HG03460 (cell line): ENCODE measurements at regions not wholly inside any gene's neighbourhood (a gene's known extent, or its start where the extent isn't known, plus 50 kb on each side); places are given as distances from the start of the nearest gene placed in this dataset.
"Not testable (repeated sequence)": the region's sequence is repeated elsewhere in the genome, so short reads cannot be mapped to it uniquely, and the experiment has no call there.

Experiments used
- ATAC-seq: cut with Tn5 transposase; IDR thresholded peaks from one replicate; pipeline ENCODE4 v1.9.1; 2021; ENCODE audit not compliant: unreplicated experiment

DNA sequence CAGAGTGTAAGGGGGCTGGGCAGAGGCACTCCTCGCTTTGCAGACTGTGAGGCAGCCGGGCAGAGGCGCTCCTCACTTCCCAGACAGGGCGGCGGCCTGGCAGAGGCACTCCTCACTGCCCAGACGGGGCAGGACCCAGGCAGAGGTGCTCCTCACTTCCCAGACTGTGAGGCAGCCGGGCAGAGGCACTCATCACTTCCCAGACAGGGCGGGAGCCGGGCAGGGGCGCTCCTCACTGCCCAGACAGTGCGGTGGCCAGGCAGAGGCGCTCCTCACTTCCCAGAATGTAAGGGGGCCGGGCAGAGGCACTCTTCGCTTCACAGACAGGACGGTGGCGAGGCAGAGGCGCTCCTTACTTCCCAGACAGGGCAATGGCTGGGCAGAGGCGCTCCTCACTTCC lies 442.5 kb downstream of the SPATA31D1 start:
- ATAC-seq = no peak

- not testable (repeated sequence) for ATAC-seq
Measured at GRCh38 chr9:82433290-82433931, 444.8 kb downstream of the SPATA31D1 start.

DNA sequence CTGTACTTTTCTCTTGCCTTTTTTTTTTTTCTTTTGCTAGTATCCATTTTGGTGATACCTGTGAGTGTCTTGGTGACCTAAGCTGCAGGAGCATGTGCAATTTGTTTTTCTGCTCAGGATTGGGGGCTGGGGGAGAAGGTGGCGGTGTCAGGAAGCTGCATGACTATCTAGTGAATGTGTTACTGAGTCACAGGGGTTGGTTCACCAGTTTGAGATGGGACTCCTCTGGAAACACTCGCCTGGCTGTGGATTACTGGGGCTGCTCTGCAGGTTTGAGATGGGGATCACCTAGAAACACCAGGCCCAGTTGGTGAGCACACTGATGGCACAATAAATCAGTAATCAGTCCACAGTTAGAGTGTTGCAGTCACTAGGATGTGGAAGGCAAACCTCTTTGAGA lies 447.9 kb downstream of the SPATA31D1 start:
- no peak for ATAC-seq

DNA sequence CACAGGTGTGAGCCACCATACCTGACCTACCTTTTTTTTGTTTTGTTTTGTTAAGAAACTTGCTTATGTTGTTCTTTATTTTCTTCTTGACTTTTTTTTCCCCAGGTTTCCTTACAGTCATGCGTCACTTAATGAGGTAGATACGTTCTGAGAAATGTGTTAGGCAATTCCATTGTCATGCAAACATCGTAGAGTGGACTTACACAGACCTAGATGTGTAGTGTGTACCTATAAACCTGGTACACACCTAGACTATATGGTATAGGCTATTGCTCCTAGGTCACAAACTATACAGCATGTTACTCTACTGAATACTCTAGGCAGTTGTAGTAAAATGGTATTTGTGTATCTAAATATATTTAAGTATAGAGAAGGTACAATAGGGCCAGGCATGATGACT lies 448.6 kb downstream of the SPATA31D1 start:
- ATAC-seq = not testable (repeated sequence)

GRCh38 chr9:82438581-82438980 lies 450.0 kb downstream of the SPATA31D1 start:
- no peak for ATAC-seq

GRCh38 chr9:82443312-82443711 lies 454.7 kb downstream of the SPATA31D1 start:
- no peak for ATAC-seq

DNA sequence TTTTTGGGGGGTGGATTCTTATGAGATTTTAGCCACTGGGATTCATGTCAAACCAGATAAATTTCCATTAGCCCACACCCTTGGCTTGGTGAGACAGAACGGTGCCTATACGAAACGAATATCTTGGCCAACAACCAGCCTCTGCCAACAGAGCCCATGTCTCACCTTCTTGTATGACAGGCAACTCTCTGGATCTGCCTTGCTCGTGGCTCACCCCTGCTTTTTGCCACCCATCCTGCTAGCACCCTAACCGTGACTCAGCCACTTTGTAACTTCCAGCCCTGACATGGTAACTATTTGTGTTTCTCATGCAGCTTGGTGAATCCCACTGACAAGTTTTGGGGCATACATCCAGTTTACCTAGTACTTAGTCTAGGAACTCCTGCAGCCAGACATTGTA lies 457.0 kb downstream of the SPATA31D1 start:
- ATAC-seq = no peak

DNA sequence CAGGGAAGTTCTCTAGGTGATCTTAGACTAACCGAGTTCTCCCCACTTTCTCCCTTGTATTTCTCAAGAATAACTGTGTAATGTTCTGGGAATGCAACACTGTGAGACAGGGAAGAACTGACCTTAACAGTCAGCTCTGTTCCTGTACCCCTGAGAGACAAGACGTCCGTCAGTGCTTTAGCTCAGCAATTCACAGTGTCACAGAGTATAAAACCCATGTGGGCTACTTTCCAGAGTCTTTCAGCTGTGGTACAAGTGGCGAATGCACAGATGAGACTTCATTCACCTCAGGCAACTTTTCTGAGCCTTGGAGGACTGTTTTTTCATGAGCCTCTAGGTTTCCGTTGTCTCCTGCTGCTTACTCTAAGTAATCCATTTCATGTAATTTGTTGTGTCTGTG lies 458.8 kb downstream of the SPATA31D1 start:
- no peak for ATAC-seq

- ATAC-seq = no peak
Measured at GRCh38 chr9:82449986-82450385, 461.4 kb downstream of the SPATA31D1 start.

DNA sequence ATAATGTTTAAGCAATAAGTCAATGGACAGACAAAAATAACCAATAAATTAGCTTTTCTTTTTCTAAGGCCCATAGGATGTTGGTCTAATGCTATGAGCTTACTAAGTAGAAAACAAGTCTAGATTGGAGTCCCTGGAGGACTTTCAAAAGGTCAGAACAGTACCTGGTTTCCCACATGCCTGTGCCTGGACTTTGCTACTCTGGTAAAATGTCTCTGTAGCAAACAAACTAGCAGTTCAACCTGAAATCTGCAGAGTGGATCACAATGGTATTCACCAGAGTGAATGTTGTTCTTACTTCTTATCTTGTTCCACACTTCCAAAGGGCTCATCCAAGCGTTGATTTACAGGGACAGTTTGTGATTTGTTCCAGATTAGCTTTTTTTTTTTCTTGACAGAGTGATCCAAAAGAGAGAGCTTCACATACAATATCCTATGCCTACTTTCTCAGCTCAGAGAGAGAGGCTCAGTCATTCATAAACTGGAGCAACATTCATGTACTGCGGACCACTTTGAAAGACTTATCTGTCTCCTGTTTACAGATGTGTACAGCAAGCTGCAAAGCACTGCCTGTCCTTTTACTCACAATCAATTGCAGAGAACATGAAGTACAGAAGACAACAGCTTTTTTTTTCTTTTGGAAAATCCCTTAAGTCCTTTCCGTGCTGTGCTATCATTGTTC lies 466.1 kb downstream of the SPATA31D1 start:
- ATAC-seq = no peak

DNA sequence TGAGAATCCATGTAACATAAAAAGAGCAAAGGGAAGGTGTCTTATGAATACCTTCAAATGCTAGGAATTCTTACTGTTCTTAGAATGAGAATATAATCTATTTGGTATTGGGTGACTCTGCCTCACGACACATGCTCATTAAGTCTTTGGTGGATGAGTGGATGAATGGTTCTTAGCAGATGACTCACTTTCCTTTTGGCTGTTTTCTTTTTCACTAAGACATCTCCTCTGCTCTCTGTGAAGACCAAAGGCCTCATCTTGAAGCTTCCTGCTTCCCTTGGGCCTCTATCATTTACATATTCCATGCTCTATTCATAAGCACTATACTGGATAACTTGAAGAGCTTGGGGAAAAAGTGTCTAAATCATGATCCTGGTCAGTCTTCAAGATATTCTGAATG lies 468.1 kb downstream of the SPATA31D1 start:
- ATAC-seq = no peak

DNA sequence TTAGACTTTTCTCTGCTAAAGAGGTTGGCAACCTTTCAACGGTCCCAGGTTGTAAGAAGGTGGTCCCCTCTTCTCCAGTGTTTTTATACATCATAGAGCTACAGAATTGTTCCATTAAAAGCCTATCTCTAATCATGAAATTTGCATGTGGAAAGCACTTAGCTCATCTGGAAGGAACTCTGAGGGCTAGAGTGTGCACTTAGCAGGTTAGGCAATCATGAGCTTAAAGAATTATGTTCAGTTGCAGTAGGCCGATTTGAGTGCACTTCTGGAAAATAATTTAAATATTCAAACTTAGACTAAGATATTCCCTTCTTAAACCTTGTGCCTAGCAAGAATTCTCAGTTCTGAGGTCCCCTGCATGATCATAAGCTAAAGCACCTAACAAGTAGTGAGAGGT lies 468.7 kb downstream of the SPATA31D1 start:
- ATAC-seq = no peak

DNA sequence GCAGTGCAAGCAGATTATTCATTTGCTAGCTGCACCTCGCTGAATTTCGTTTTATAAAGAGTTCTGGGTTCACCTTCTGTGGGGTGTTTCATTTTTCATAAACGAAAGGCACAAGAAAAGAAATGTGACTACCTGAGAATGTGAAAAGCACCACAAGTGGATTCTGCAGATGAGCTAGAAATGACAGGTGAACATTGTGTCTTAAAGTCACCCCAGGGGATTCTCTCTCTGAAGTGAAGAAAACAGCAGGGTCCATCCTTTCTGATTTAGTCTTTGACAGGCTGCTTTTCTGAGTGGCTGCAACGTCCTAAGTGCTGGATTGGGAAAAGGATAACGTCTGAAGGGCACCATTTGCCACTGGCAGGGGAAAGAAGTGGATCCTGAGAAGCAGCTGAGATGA lies 469.3 kb downstream of the SPATA31D1 start:
- no peak for ATAC-seq

- ATAC-seq = no peak
Measured at GRCh38 chr9:82458296-82458695, 469.7 kb downstream of the SPATA31D1 start.

DNA sequence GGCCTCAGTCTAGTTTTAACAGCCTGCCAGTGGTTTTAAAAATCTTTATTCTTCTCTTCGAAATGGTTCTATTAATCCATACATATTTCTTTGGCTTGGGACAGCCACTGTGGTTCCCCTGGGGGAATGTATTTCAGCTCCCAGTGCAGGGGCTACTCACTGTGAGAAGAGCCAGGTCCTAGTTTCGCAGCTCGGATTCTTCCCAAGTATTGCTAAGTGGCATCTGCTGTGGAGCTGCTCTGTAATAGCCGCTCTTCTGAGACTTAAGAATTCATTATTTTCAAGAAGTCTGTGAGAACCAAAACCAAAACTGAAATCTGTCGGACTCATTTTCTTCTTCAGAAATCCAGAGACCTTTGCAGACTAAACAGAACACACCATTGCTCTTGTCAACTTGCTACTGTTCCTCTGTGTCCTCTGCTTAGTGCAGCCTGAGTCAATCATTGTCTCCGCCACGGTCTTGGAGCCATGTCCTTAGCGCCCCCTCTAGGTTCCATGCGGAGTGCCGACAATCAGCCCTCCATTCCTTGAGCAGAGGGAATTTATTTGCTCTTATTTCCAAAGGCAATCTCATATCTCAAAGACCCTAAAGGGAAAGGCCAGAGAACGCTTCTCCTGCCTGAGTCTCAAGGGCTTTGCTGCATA lies 478.2 kb downstream of the SPATA31D1 start:
- ATAC-seq = no peak

DNA sequence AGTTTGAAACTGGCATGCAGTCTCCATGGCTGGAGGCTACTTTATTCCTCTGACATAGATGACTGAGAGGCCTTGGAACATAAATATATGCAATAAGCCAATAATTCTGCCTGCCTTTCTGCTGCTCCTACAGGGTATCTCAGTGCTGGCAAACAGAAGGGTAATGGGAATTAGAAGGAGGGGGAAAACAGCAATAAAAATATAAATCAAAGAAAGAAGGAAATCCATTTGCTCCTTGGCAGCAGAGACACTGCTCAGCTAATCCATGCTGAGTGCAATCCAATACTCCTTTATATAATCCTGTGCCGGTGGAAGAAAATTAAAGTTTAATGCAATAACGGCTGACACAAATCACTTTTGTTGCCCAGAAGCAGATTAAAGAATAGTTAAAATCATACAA lies 478.9 kb downstream of the SPATA31D1 start:
- no peak for ATAC-seq

DNA sequence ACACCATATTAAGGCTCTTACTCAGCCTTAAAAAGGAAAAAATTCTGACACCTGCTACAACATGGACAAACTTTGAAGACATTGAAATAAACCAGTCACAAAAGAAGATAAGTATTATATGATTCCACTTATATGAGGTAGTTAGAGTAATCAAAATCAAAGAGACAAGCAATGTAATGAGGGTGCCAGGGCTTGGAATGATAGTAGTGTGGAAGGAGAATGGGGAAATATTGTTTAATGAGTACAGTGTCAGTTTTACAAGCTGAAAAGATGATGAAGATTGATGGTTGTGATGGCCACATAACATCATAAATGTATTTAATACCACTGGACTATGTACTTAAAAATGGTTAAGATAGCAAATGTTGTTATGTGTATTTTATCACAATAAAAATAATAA lies 485.7 kb downstream of the SPATA31D1 start:
- no peak for ATAC-seq

GRCh38 chr9:82475584-82476301 lies 487.2 kb downstream of the SPATA31D1 start:
- ATAC-seq = no peak

DNA sequence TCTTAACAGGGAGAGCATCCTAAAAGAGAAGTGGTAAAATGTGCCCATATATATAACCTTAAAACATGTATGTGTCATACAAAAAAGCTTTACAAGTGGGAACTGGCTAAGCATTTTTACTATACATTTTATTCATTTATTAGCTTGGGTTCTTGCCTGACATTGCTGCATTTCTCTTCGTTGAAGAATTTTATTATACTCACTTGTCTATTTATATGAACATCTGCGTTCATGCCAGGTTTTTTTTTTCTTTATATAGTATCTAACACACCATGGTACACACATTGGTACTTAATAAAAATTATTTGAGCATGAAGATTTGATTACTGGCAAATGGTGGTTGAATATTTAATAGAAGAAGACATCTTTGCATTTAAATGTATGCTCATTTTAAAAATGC lies 492.3 kb downstream of the SPATA31D1 start:
- ATAC-seq = no peak

GRCh38 chr9:82487935-82488312 lies 499.4 kb downstream of the SPATA31D1 start:
- ATAC-seq = no peak

DNA sequence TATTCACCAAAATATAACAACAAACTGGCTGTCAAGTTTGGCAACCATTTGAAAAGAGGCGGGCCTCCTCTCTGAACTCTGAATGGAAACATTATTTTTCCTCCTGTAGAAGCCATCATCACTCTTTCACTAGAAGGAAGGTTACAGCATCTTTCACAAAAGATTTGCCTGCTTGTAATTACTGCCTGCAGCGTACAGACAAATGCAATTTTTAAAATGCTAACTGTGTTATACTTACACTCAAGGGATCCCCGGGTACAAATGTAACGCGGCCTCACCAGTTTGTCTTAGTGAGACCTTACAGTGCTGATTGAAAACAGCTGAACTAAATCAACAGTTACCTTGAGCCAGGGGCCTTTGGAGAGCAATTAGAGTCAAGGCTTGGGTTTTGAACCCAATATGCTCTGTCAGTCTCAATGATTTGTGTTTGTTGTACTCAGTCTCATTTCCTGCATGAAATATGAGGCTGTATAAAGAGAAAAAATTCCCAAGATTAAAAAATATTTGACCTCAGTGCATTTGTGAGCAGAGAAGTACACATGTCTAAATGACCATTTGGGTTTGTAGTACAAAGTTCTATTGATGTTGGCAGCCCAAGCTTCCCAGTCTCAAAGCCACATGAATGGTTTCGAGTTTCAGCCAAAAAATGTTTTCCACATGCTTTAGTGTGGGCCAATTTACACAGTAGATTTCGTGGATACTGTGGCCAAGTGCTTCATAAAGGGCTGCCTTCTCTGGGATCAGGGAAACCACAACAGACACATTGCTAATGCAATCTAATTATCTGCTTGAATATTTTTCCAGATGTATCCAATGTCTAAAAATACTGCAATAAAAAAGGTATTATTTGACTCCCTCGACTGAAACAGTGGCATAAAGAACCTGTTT lies 500.0 kb downstream of the SPATA31D1 start:
- no peak for ATAC-seq
